HG03342 (cell line): ENCODE measurements at regions not wholly inside any gene's neighbourhood (a gene's known extent, or its start where the extent isn't known, plus 50 kb on each side); places are given as distances from the start of the nearest gene placed in this dataset.
"Not testable (repeated sequence)": the region's sequence is repeated elsewhere in the genome, so short reads cannot be mapped to it uniquely, and the experiment has no call there.

ENCODE experiments used
- ATAC-seq: cut with Tn5 transposase; IDR thresholded peaks from one replicate; pipeline ENCODE4 v1.9.1; 2021; ENCODE audit warnings: mild to moderate bottlenecking, moderate library complexity; ENCODE audit not compliant: unreplicated experiment

- ATAC-seq: no peak
Measured at GRCh38 chr7:15143936-15144335, 241.4 kb upstream of the DGKB start.

- no peak for ATAC-seq
Measured at GRCh38 chr7:15143121-15143520, 240.6 kb upstream of the DGKB start.

GRCh38 chr7:15140431-15140830 lies 237.9 kb upstream of the DGKB start:
- no peak for ATAC-seq

- ATAC-seq: no peak
Measured at GRCh38 chr7:15131661-15132060, 229.1 kb upstream of the DGKB start.

GRCh38 chr7:15130666-15131541 lies 228.4 kb upstream of the DGKB start:
- no peak for ATAC-seq

GRCh38 chr7:15128716-15129115 lies 226.2 kb upstream of the DGKB start:
- no peak for ATAC-seq

- not testable (repeated sequence) for ATAC-seq
Measured at GRCh38 chr7:15126653-15127052, 224.1 kb upstream of the DGKB start.

- no peak for ATAC-seq
Measured at GRCh38 chr7:15123901-15124300, 221.3 kb upstream of the DGKB start.

- ATAC-seq: no peak
Measured at GRCh38 chr7:15113752-15114151, 211.2 kb upstream of the DGKB start.

GRCh38 chr7:15105711-15106110 lies 203.2 kb upstream of the DGKB start:
- ATAC-seq: no peak

GRCh38 chr7:15104411-15105092 lies 202.0 kb upstream of the DGKB start:
- ATAC-seq: no peak

- ATAC-seq: no peak
Measured at GRCh38 chr7:15099074-15099473, 196.5 kb upstream of the DGKB start.

- ATAC-seq: no peak
Measured at GRCh38 chr7:15096853-15097252, 194.3 kb upstream of the DGKB start.

GRCh38 chr7:15094989-15095388 lies 192.4 kb upstream of the DGKB start:
- no peak for ATAC-seq

GRCh38 chr7:15087771-15088170 lies 185.2 kb upstream of the DGKB start:
- ATAC-seq: no peak

- no peak for ATAC-seq
Measured at GRCh38 chr7:15086862-15087261, 184.3 kb upstream of the DGKB start.

- ATAC-seq: no peak
Measured at GRCh38 chr7:15086131-15086611, 183.6 kb upstream of the DGKB start.

- ATAC-seq: no peak
Measured at GRCh38 chr7:15085366-15085765, 182.8 kb upstream of the DGKB start.

GRCh38 chr7:15084368-15084767 lies 181.8 kb upstream of the DGKB start:
- no peak for ATAC-seq

GRCh38 chr7:15081891-15082290 lies 179.3 kb upstream of the DGKB start:
- no peak for ATAC-seq

GRCh38 chr7:15073301-15073700 lies 170.8 kb upstream of the DGKB start:
- no peak for ATAC-seq

GRCh38 chr7:15068324-15068723 lies 165.8 kb upstream of the DGKB start:
- no peak for ATAC-seq
